ENCODE measurements at regions not wholly inside any gene's neighbourhood (a gene's known extent, or its start where the extent isn't known, plus 50 kb on each side); places are given as distances from the start of the nearest gene placed in this dataset.

- Histone ChIP-seq H3K4me3 (no peak overlapping the region), H3K4me1 (no peaks in the 10 kb centered on the region), H3K36me3 (no peaks in the 10 kb centered on the region), H3K27ac (no peak overlapping the region), H3K27me3 (no peaks in the 10 kb centered on the region), H3K9me3 (no peaks in the 10 kb centered on the region)
- DNase-seq: no peak
- WGBS, 2 donors: 82 to 85% methylated on average over 4 to 5 of the region's 5 CpGs
- TF ChIP-seq, protein P1, sequence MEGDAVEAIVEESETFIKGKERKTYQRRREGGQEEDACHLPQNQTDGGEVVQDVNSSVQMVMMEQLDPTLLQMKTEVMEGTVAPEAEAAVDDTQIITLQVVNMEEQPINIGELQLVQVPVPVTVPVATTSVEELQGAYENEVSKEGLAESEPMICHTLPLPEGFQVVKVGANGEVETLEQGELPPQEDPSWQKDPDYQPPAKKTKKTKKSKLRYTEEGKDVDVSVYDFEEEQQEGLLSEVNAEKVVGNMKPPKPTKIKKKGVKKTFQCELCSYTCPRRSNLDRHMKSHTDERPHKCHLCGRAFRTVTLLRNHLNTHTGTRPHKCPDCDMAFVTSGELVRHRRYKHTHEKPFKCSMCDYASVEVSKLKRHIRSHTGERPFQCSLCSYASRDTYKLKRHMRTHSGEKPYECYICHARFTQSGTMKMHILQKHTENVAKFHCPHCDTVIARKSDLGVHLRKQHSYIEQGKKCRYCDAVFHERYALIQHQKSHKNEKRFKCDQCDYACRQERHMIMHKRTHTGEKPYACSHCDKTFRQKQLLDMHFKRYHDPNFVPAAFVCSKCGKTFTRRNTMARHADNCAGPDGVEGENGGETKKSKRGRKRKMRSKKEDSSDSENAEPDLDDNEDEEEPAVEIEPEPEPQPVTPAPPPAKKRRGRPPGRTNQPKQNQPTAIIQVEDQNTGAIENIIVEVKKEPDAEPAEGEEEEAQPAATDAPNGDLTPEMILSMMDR (IDR thresholded peaks at IDR 0.05): no peak
- no peak for TF ChIP-seq POLR2A (IDR thresholded peaks at IDR 0.05)
- intact Hi-C loops (cut with DNase I): no loop called here
Measured at GRCh38 chr2:19496646-19497045, 138.2 kb upstream of the OSR1 start.

- DNase-seq: no peak
- H3K4me3 ChIP-seq: no peak overlapping the region
- no peaks in the 10 kb centered on the region for H3K9me3 ChIP-seq
- no peak for TF ChIP-seq POLR2A (IDR thresholded peaks at IDR 0.05)
- TF ChIP-seq, protein P1 (IDR thresholded peaks at IDR 0.05): no peak
- no peaks in the 10 kb centered on the region for H3K36me3 ChIP-seq
- peaks cover 0 to 13% (median 0%) of the 10 kb centered on the region in 3 donors for H3K4me1 ChIP-seq
- WGBS, 2 donors: 57 to 80% methylated on average over 4 of the region's 4 CpGs
- no peak overlapping the region for H3K27ac ChIP-seq
- H3K27me3 ChIP-seq: no peaks in the 10 kb centered on the region
- intact Hi-C loops (cut with DNase I): no loop called here
Measured at GRCh38 chr2:19494241-19494640, 135.8 kb upstream of the OSR1 start.

DNA sequence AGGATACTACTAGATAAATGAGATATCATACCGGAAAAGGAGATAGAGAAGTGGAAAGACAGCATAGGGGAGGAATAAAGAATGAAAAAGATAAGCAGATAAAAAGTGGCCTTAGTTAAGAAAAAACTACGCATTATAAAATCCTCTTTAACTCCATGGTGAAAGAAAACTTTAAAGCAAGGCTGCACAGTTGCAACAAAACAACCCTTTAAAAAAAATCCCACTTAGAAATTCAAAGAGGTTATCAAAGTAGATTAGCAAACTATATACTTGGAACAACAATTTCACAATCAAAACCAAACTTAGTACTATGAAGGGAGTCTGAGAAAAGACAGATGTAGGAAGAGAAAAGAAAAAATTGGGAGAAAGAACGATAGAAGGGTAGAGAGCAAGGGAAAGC lies 133.4 kb upstream of the OSR1 start:
- DNase-seq: no peak
- 80 to 81% methylated on average over 3 of the region's 3 CpGs for WGBS, 2 donors
- no peak overlapping the region for H3K4me3 ChIP-seq
- no peaks in the 10 kb centered on the region for H3K9me3 ChIP-seq
- peaks cover 0 to 13% (median 0%) of the 10 kb centered on the region in 3 donors for H3K4me1 ChIP-seq
- no peak overlapping the region for H3K27ac ChIP-seq
- H3K27me3 ChIP-seq: no peaks in the 10 kb centered on the region
- intact Hi-C loops (cut with DNase I): no loop called here
- no peaks in the 10 kb centered on the region for H3K36me3 ChIP-seq
- TF ChIP-seq POLR2A (IDR thresholded peaks at IDR 0.05): no peak
- TF ChIP-seq, protein P1 (IDR thresholded peaks at IDR 0.05): no peak

DNA sequence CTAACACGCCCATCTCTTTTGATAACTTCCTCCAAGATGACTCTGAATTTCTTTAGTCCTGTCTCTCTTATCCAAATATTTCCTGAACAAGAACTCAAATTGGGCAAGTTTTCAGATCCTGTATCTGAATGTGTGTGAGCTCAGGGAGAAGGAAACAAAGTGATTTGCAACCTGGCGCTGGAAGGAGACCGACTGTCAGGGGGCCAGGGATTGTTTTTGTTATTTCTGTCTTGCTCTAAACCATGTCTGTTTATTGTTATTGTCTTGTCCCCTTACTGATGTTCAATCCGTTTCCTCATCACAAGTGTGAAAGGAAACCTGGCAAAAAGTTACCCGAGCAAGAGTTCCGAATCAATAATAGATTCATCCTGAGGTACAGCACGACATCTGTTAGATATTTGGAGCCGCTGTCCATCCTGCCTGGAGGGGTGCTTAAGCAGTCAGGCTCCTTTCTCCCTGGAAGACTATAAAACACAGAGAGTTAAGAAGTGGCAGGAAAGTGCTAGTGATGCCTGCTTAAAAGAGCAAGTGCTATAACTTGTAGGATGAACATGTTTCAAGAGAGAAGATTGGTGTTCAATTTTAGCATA lies 132.5 kb upstream of the OSR1 start:
- H3K4me3 ChIP-seq: no peak overlapping the region
- H3K4me1 ChIP-seq: peaks cover 0 to 13% (median 0%) of the 10 kb centered on the region in 3 donors
- 46 to 50% methylated on average over 8 of the region's 8 CpGs for WGBS, 2 donors
- peak overlapping the region in 2 of 4 donors; percentile 12 to 16 for H3K27ac ChIP-seq
- intact Hi-C loops (cut with DNase I): no loop called here
- no peaks in the 10 kb centered on the region for H3K9me3 ChIP-seq
- TF ChIP-seq, protein P1 (IDR thresholded peaks at IDR 0.05): no peak
- no peak for TF ChIP-seq POLR2A (IDR thresholded peaks at IDR 0.05)
- no peaks in the 10 kb centered on the region for H3K36me3 ChIP-seq
- no peak for DNase-seq
- no peaks in the 10 kb centered on the region for H3K27me3 ChIP-seq

DNA sequence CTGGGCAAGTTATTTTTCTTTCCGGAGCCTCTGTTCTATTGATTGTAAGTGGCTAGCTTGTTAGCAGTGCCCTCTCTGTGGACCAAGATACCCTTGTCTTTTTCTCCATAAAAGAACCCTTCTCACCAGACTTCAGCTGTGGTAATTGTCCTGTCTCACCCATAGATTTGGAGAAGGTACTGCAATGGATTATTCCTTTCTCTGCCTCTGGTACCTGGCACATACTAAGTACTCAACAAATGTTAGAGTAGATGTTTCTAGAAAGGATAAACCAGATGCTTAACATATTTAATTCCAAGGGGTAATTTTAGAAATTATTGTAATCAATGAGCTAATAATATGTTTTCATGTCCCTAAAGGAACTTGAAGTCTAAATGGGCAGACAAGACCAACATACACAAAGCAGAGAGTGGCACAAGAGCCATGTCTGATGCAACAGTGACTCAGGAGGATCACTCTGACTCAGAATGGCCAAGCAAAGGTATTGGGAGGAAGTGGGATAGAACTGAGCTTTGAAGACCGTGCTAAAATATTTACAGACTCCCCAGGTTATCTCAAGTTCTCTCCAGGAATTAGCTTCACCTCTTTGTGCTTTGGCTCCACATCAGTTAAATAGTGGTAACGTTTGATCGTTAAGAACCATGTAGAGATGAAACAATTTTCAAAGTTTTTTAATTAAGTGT lies 129.7 kb upstream of the OSR1 start:
- Histone ChIP-seq H3K27me3 (no peaks in the 10 kb centered on the region), H3K4me3 (no peak overlapping the region), H3K27ac (no peak overlapping the region), H3K36me3 (no peaks in the 10 kb centered on the region), H3K4me1 (peaks cover 0 to 13% (median 0%) of the 10 kb centered on the region in 3 donors), H3K9me3 (no peaks in the 10 kb centered on the region)
- no peak for DNase-seq
- WGBS, 2 donors: 46 to 75% methylated on average over 4 of the region's 4 CpGs
- intact Hi-C loops (cut with DNase I): no loop called here
- no peak for TF ChIP-seq POLR2A (IDR thresholded peaks at IDR 0.05)
- TF ChIP-seq, protein P1 (IDR thresholded peaks at IDR 0.05): no peak

Measured in esophagus squamous epithelium (tissue), 5 donors.